ENCODE measurements at regions not wholly inside any gene's neighbourhood (a gene's known extent, or its start where the extent isn't known, plus 50 kb on each side); places are given as distances from the start of the nearest gene placed in this dataset.
A peak's percentile ranks its signal among the peaks of the same experiment; 100 is the strongest.
"Not testable (repeated sequence)": the region's sequence is repeated elsewhere in the genome, so short reads cannot be mapped to it uniquely, and the experiment has no call there.

DNA sequence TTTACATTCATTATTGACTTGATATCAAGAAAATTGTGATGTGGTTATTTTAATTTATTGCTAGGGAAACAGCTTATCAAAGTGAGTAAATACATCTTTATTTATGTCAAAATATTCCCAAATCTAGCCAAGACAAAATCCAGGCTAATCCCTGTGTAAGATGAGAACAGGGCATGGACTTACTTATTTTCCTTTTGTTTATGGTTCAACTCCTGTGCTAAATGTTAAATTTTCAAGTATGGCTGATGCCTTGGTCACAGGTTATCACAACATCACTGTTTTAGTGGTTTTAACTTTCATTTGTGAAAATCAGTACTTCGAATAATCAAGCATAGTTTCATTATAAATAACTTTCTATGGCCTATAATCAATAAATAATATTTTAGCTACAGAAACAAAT is 657.0 kb upstream of the SYT4 start:
- Mint-ChIP-seq H3K27ac (no peak overlapping the region), H3K27me3 (no peaks in the 10 kb centered on the region), H3K9me3 (no peaks in the 10 kb centered on the region), H3K4me1 (no peaks in the 10 kb centered on the region), H3K36me3 (no peaks in the 10 kb centered on the region), H3K4me3 (no peak overlapping the region)
- ATAC-seq (ENCODE audit: low read depth in 2 of 2) (no peak), DNase-seq (no peak)

- ATAC-seq (ENCODE audit: low read depth in 2 of 2) = no peak
- no peak overlapping the region for H3K27ac Mint-ChIP-seq
- no peaks in the 10 kb centered on the region for H3K4me1 Mint-ChIP-seq
- H3K36me3 Mint-ChIP-seq = no peaks in the 10 kb centered on the region
- H3K9me3 Mint-ChIP-seq = peaks cover 0 to 2% (median 0%) of the 10 kb centered on the region in 7 donors
- no peak overlapping the region for H3K4me3 Mint-ChIP-seq
- no peak for DNase-seq
- no peaks in the 10 kb centered on the region for H3K27me3 Mint-ChIP-seq
Measured at GRCh38 chr18:43934781-43935471, 657.6 kb upstream of the SYT4 start.

DNA sequence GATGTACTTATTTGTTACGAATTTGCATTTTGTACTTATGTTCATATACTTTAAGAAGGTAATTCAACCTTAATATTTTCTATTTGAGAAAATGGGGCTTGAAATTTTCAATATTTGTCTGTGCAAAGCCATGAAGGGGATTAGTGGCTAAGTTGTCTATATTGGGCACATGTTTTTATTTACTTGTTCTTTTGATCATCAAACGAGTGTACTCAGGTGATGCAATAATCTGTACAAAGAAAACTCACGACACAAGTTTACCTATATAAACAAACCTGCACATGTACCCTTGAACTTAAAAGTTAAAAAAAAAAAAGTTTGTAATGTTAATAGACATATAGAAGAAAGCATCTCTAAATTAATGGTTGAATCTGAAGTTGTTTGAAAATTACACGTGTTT is 658.9 kb upstream of the SYT4 start:
- Mint-ChIP-seq H3K9me3 (peaks cover 0 to 2% (median 0%) of the 10 kb centered on the region in 7 donors), H3K36me3 (no peaks in the 10 kb centered on the region), H3K27me3 (no peaks in the 10 kb centered on the region), H3K27ac (no peak overlapping the region), H3K4me1 (no peaks in the 10 kb centered on the region), H3K4me3 (no peak overlapping the region)
- DNase-seq = no peak
- ATAC-seq (ENCODE audit: low read depth in 2 of 2) = no peak

DNA sequence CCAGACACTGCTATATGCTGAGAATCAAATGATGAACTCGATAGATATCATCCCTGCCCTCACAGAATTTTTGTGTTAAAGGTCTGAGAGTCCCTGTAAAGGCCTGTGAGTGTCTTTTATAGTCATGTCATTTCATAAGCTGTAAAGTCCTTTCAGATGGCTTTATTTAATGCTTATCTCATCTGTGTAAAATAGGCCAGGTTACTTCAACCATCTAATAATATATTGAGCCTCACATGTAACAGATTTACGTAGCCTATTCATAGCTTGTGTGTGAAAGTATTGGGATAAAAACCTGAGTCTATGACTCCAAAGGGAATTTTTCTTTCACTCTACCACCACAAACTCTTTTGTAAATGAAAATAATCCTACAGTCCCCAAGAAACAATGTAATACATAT is 672.0 kb upstream of the SYT4 start:
- Mint-ChIP-seq H3K27ac (no peak overlapping the region), H3K36me3 (no peaks in the 10 kb centered on the region), H3K4me1 (no peaks in the 10 kb centered on the region), H3K4me3 (no peak overlapping the region), H3K27me3 (peaks cover 0 to 6% (median 0%) of the 10 kb centered on the region in 3 donors), H3K9me3 (peaks cover 0 to 6% (median 2%) of the 10 kb centered on the region in 7 donors)
- ATAC-seq (ENCODE audit: low read depth in 2 of 2) (no peak), DNase-seq (no peak)

DNA sequence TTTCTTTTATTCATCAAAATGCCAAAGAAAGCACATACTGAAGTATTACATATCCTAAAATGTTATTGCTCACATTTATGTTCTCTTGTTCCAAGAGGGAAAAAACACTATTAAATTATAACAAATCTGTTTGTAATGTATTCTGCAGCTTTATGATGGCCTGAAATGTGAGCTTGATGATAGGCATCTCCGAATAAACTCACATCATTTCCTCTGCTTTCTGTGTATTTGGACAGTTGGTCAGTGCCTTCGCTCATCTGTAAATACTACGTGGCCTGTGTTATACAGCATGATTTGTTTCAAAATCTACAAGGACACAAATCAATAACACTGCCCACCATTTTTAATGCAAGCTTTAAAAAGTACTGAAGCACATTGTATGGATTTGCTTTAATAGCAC is 672.8 kb upstream of the SYT4 start:
- H3K27me3 Mint-ChIP-seq = peaks cover 0 to 6% (median 0%) of the 10 kb centered on the region in 3 donors
- no peak for DNase-seq
- no peak overlapping the region for H3K4me3 Mint-ChIP-seq
- peaks cover 0 to 6% (median 2%) of the 10 kb centered on the region in 7 donors for H3K9me3 Mint-ChIP-seq
- H3K4me1 Mint-ChIP-seq = no peaks in the 10 kb centered on the region
- H3K36me3 Mint-ChIP-seq = no peaks in the 10 kb centered on the region
- no peak for ATAC-seq (ENCODE audit: low read depth in 2 of 2)
- H3K27ac Mint-ChIP-seq = no peak overlapping the region

DNA sequence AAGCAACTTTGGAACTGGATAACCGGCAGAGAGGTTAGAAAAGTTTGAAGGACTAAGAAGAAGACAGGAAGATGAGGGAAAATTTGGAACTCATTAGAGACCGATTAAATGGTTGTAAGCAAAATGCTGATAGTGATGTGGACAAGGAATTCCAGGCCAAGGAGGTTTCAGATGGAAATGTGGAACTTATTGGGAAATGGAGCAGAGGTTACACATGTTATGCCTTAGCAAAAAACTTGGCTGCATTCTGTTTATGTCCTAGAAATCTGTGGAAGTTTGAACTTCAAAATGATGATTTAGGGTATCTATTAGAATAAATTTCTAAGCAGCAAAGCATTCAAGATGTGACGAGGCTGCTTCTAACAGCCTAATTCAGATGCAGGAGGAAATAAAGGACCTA is 675.1 kb upstream of the SYT4 start:
- Mint-ChIP-seq H3K36me3 (no peaks in the 10 kb centered on the region), H3K27ac (no peak overlapping the region), H3K27me3 (peaks cover 0 to 6% (median 0%) of the 10 kb centered on the region in 3 donors), H3K4me1 (no peaks in the 10 kb centered on the region), H3K9me3 (peaks cover 0 to 6% (median 2%) of the 10 kb centered on the region in 7 donors), H3K4me3 (no peak overlapping the region)
- DNase-seq = no peak
- no peak for ATAC-seq (ENCODE audit: low read depth in 2 of 2)

DNA sequence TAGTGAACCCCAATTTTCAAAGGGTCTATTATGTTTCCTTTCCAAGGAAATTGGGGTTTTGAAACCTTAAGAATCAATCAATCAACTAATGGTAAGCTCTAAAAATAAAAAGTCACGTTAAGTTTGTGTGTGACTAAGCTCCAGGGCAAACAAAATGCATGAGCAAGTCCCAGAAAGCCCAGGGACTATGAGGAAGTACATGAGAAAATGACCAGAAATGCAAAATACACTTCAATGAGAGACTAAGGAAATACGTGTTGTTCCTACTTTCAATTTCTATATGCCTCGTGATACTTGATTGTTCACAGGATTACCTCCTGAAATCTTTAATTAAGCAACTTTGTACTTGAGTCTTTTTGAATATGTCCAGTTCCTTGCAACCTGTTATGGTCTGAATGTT is 684.4 kb upstream of the SYT4 start:
- H3K4me3 Mint-ChIP-seq = peak overlapping the region in 2 of 8 donors; percentile 16 to 40
- peaks cover 0 to 6% (median 5%) of the 10 kb centered on the region in 3 donors for H3K4me1 Mint-ChIP-seq
- H3K36me3 Mint-ChIP-seq = no peaks in the 10 kb centered on the region
- DNase-seq = no peak
- peak; percentile 20 to 35 for ATAC-seq (ENCODE audit: low read depth in 2 of 2)
- no peaks in the 10 kb centered on the region for H3K9me3 Mint-ChIP-seq
- no peak overlapping the region for H3K27ac Mint-ChIP-seq
- H3K27me3 Mint-ChIP-seq = no peaks in the 10 kb centered on the region

DNA sequence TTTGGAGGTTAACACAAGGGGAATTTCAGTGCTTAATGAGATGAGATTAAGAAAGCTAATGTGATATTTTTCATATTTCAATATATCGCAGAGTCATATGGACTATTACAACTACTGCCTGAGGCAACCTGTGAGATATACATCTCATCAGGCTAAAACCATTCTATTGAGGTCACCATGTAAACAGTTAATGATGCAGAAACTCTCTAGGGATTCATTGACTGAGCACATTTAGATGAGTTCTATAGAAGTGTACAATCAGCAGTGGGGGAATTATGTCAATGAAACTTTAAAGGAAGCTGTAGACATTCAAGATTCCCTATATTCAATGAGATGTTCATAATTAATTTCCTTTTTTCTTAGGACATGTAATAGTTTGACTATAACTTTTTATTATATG is 687.4 kb upstream of the SYT4 start:
- Mint-ChIP-seq H3K4me3 (no peak overlapping the region), H3K36me3 (no peaks in the 10 kb centered on the region), H3K27ac (no peak overlapping the region), H3K27me3 (no peaks in the 10 kb centered on the region), H3K4me1 (peaks cover 0 to 6% (median 5%) of the 10 kb centered on the region in 3 donors), H3K9me3 (no peaks in the 10 kb centered on the region)
- ATAC-seq (ENCODE audit: low read depth in 2 of 2) = no peak
- DNase-seq = no peak

DNA sequence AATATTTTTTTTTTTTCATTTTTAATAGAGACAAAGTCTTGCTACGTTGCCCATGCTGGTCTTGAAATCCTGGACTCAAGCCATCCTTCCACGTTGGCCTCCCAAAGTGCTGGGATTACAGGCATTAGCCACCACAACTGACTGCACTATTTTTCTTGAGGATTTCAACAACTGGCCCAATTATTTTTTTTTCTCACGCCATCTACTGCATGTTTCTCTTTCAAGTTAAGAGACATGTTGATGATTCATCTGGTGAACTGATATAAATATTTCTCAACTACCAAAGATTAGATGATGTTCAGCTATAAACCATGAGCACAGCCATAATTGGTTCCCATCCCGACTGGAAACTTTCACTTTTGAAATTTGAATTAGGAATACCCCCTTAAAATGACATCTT is 688.4 kb upstream of the SYT4 start:
- Mint-ChIP-seq H3K27ac (no peak overlapping the region), H3K36me3 (no peaks in the 10 kb centered on the region), H3K9me3 (no peaks in the 10 kb centered on the region), H3K4me1 (peaks cover 0 to 6% (median 5%) of the 10 kb centered on the region in 3 donors), H3K4me3 (no peak overlapping the region), H3K27me3 (no peaks in the 10 kb centered on the region)
- DNase-seq (no peak), ATAC-seq (ENCODE audit: low read depth in 2 of 2) (no peak)

GRCh38 chr18:43970656-43971055 is 693.4 kb upstream of the SYT4 start:
- H3K4me3 Mint-ChIP-seq = no peak overlapping the region
- peaks cover 0 to 4% (median 0%) of the 10 kb centered on the region in 7 donors for H3K9me3 Mint-ChIP-seq
- peaks cover 0 to 12% (median 4%) of the 10 kb centered on the region in 3 donors for H3K27me3 Mint-ChIP-seq
- H3K27ac Mint-ChIP-seq = no peak overlapping the region
- DNase-seq = no peak
- H3K4me1 Mint-ChIP-seq = no peaks in the 10 kb centered on the region
- ATAC-seq (ENCODE audit: low read depth in 2 of 2) = no peak
- no peaks in the 10 kb centered on the region for H3K36me3 Mint-ChIP-seq

- no peak for DNase-seq
- H3K4me1 Mint-ChIP-seq = no peaks in the 10 kb centered on the region
- no peaks in the 10 kb centered on the region for H3K9me3 Mint-ChIP-seq
- no peak overlapping the region for H3K27ac Mint-ChIP-seq
- no peaks in the 10 kb centered on the region for H3K27me3 Mint-ChIP-seq
- no peak for ATAC-seq (ENCODE audit: low read depth in 2 of 2)
- no peaks in the 10 kb centered on the region for H3K36me3 Mint-ChIP-seq
- H3K4me3 Mint-ChIP-seq = no peak overlapping the region
Measured at GRCh38 chr18:43978174-43978573, 700.9 kb upstream of the SYT4 start.

DNA sequence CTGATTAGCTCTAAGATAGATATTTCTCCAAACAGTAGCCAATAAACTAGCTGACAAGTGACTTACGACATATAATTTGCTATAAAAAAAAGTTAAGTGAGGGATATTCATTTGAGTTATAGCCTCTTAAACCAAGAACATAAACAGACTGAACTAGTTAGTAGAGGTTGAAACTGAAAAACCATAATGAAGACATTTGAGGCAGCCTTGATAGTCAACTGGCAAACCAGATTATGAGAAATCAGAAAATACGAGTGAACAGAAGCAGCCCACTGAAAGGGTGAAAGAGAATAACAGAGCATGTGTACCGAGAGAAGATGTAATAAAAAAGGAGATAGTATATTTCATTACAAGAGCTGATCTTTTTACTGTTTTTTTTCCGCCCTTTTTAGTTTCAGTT is 698.1 kb upstream of the SETBP1 start:
- Mint-ChIP-seq H3K4me1 (no peaks in the 10 kb centered on the region), H3K4me3 (no peak overlapping the region), H3K27ac (no peak overlapping the region), H3K36me3 (no peaks in the 10 kb centered on the region), H3K9me3 (peaks cover 0 to 15% (median 10%) of the 10 kb centered on the region in 7 donors), H3K27me3 (no peaks in the 10 kb centered on the region)
- DNase-seq = no peak
- ATAC-seq (ENCODE audit: low read depth in 2 of 2) = no peak

DNA sequence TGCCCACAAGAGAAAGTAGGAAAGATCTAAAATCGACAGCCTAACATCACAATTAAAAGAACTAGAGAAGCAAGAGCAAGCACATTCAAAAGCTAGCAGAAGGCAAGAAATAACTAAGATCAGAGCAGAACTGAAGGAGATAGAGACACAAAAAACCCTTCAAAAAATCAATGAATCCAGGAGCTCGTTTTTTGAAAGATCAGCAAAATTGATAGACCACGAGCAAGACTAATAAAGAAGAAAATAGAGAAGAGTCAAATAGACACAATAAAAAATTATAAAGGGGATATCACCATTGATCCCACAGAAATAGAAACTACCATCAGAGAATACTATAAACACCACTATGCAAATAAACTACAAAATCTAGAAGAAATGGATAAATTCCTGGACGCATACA is 693.6 kb upstream of the SETBP1 start:
- not testable (repeated sequence) for H3K4me1 Mint-ChIP-seq; H3K27ac Mint-ChIP-seq; ATAC-seq (ENCODE audit: low read depth in 2 of 2); DNase-seq; H3K36me3 Mint-ChIP-seq; H3K27me3 Mint-ChIP-seq
- Mint-ChIP-seq H3K4me3 (peak overlapping the region in 1 of 8 donors; percentile 32), H3K9me3 (peaks cover 9 to 36% (median 16%) of the 10 kb centered on the region in 7 donors)

DNA sequence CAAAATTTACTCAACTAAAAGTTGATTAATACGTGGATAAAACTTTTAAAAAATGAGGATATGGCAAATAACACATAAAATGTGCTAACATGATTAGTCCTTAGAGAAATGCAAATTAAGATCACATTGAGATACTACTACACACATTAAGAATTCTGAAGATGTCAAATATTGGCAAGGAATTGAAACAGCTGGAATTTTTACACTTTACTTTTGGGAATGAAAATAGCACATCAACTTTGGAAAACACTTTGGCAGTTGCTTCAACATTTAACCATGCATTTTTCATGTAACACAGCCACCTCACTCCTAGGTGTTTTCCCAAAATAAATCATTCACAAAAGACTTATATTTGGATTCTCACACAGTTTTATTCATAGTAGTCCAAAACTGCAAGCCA is 687.9 kb upstream of the SETBP1 start:
- H3K27ac Mint-ChIP-seq = no peak overlapping the region
- H3K4me1 Mint-ChIP-seq = no peaks in the 10 kb centered on the region

More for the DNA sequence above, 687.9 kb upstream of the SETBP1 start:
- H3K9me3 Mint-ChIP-seq = peaks cover 0 to 20% (median 12%) of the 10 kb centered on the region in 7 donors
- peaks cover 0 to 8% (median 0%) of the 10 kb centered on the region in 3 donors for H3K27me3 Mint-ChIP-seq
- no peaks in the 10 kb centered on the region for H3K36me3 Mint-ChIP-seq
- H3K4me3 Mint-ChIP-seq = no peak overlapping the region
- no peak for ATAC-seq (ENCODE audit: low read depth in 2 of 2)
- DNase-seq = no peak

All from naive B cell (primary cell).